Astrocyte of the cerebellum (primary cell): ENCODE measurements at regions not wholly inside any gene's neighbourhood (a gene's known extent, or its start where the extent isn't known, plus 50 kb on each side); places are given as distances from the start of the nearest gene placed in this dataset.

ENCODE experiments used
- DNase-seq: peaks from one replicate; pipeline ENCODE4 v3.0.0-alpha.2; 2011; ENCODE audit warnings: low read depth
- H3K4me3 ChIP-seq: 2 replicates; pipeline ENCODE4 v1.5.1; 2011; ENCODE audit warnings: mild to moderate bottlenecking, low read depth, low read length, moderate library complexity
- CTCF ChIP-seq: IDR thresholded peaks from 2 replicates; pipeline ENCODE4 v1.5.1; 2012; ENCODE audit warnings: low read length, low read depth, moderate library complexity, mild to moderate bottlenecking; ENCODE audit errors: missing control alignments
- in situ Hi-C: cut with HindIII; loops from 2 replicates; pipeline ENCODE4 v1.10.0; 2017; ENCODE audit warnings: low sequenced_read_pairs

- TF ChIP-seq CTCF = no peak
- no peak for DNase-seq
- in situ Hi-C loops = no loop called here
- no peak overlapping the region for H3K4me3 ChIP-seq
Observed at GRCh38 chr22:23399367-23400285, 180.5 kb downstream of the IGLL1 start.

GRCh38 chr22:23398701-23399366 lies 181.3 kb downstream of the IGLL1 start:
- no peak for DNase-seq
- in situ Hi-C loops = no loop called here
- TF ChIP-seq CTCF = no peak
- H3K4me3 ChIP-seq = no peak overlapping the region

GRCh38 chr22:23397613-23398567 lies 182.2 kb downstream of the IGLL1 start:
- H3K4me3 ChIP-seq = no peak overlapping the region
- TF ChIP-seq CTCF = no peak
- DNase-seq = no peak
- in situ Hi-C loops = no loop called here

- no peak for DNase-seq
- in situ Hi-C loops = no loop called here
- no peak overlapping the region for H3K4me3 ChIP-seq
Observed at GRCh38 chr22:23397008-23397612, 183.0 kb downstream of the IGLL1 start.

GRCh38 chr22:23396362-23397007 lies 183.6 kb downstream of the IGLL1 start:
- DNase-seq = no peak
- in situ Hi-C loops = no loop called here
- no peak overlapping the region for H3K4me3 ChIP-seq
- TF ChIP-seq CTCF = no peak

More at GRCh38 chr22:23397008-23397612, 183.0 kb downstream of the IGLL1 start:
- TF ChIP-seq CTCF = no peak
